T-helper 1 cell treated with Interleukin-12 subunit alpha and Interleukin-12 subunit beta and Interleukin-4 antibody, amounts not matched to agents 30 μg/mL and 1 μg/mL, for 36 hours (primary cell): ENCODE measurements at regions not wholly inside any gene's neighbourhood (a gene's known extent, or its start where the extent isn't known, plus 50 kb on each side); places are given as distances from the start of the nearest gene placed in this dataset.
"Not testable (repeated sequence)": the region's sequence is repeated elsewhere in the genome, so short reads cannot be mapped to it uniquely, and the experiment has no call there.

Source experiments
- H3K27ac Mint-ChIP-seq: one replicate; pipeline ENCODE4 v1.8.0; 2021; ENCODE audit warnings: mild to moderate bottlenecking, mixed read lengths
- H3K27me3 Mint-ChIP-seq: one replicate; pipeline ENCODE4 v1.8.0; 2021; ENCODE audit warnings: low read depth, mixed read lengths
- H3K36me3 Mint-ChIP-seq: one replicate; pipeline ENCODE4 v1.8.0; 2021; ENCODE audit warnings: low read depth, mixed read lengths
- H3K4me1 Mint-ChIP-seq: one replicate; pipeline ENCODE4 v1.8.0; 2021; ENCODE audit warnings: low read depth, mixed read lengths
- H3K4me3 Mint-ChIP-seq: one replicate; pipeline ENCODE4 v1.8.0; 2021; ENCODE audit warnings: mild to moderate bottlenecking, moderate library complexity, mixed read lengths
- H3K9me3 Mint-ChIP-seq: one replicate; pipeline ENCODE4 v1.8.0; 2021; ENCODE audit warnings: mixed read lengths

DNA sequence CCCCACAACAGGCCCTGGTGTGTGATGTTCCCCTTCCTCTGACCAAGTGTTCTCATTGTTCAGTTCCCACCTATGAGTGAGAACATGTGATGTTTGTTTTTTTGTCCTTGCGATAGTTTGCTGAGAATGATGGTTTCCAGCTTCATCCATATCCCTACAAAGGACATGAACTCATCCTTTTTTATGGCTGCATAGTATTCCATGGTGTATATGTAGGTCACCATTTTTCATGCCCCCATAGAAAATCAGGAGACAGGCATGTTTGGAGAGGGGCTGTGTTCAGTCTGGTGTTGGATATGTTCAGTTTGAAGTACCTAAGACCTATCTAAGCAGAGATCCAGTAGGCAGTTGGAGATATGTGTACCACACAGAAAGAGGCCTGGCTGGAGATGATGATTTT, 111.2 kb downstream of the MTX3 start:
- H3K4me1 Mint-ChIP-seq, H3K36me3 Mint-ChIP-seq, H3K9me3 Mint-ChIP-seq, H3K4me3 Mint-ChIP-seq, H3K27ac Mint-ChIP-seq, H3K27me3 Mint-ChIP-seq: not testable (repeated sequence)

DNA sequence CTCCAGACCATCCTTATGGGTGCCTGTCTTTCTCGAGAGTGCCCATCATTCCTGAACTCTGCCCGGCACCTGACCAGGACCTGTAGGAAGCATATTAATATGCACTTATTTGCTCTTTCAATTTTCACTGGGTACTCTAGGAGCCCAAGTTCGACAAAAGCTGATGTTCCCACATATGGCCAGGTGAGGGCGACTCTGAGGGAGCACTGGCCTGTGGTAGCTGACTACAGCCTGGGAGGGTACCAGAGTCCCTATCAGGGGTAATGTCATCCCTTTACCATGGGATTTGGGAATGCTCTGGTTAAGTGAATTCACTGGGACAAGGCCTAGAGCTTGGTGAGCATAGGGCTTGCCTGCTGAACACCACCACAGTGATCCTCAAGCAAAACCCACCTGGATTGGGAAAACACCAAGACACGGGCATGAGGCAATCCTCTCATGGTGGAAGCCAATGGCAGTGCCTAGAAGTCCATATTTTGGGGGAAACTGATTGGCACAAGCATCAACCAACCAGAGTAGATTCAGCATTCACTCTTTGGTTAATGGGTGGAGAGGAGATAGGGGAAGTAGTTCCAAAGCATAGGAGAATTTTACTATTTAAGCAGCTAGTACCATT, 112.2 kb downstream of the MTX3 start:
- Mint-ChIP-seq H3K27ac (no peak overlapping the region), H3K4me1 (no peaks in the 10 kb centered on the region), H3K36me3 (no peaks in the 10 kb centered on the region), H3K9me3 (no peaks in the 10 kb centered on the region), H3K27me3 (no peaks in the 10 kb centered on the region), H3K4me3 (no peak overlapping the region)

DNA sequence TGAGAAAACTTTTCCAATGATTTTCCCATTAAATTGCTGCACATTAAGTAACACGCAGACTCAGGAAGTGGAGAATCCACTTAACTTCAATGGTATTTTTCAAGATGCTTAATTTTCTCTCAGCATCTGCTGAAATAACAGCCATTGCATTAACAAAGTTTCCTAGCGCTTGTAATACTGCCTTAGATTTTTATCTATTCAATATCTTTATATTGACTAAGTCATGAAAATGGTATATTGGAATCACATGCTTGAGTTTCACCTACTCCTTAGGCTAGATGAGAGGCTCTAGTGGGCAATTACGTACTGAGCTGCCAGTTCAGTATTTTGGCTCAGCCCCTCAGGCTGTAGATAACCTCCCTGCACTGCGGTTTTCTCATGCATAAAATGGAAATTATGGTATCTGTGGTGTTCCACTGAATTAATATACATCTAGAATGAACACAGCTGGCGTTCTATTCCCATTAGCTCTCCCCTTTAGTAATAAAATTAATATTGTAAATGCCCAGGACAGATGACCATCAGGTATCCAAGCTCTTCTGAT, 112.9 kb downstream of the MTX3 start:
- H3K9me3 Mint-ChIP-seq: no peaks in the 10 kb centered on the region
- H3K4me3 Mint-ChIP-seq: no peak overlapping the region
- no peak overlapping the region for H3K27ac Mint-ChIP-seq
- no peaks in the 10 kb centered on the region for H3K4me1 Mint-ChIP-seq
- no peaks in the 10 kb centered on the region for H3K27me3 Mint-ChIP-seq
- no peaks in the 10 kb centered on the region for H3K36me3 Mint-ChIP-seq

DNA sequence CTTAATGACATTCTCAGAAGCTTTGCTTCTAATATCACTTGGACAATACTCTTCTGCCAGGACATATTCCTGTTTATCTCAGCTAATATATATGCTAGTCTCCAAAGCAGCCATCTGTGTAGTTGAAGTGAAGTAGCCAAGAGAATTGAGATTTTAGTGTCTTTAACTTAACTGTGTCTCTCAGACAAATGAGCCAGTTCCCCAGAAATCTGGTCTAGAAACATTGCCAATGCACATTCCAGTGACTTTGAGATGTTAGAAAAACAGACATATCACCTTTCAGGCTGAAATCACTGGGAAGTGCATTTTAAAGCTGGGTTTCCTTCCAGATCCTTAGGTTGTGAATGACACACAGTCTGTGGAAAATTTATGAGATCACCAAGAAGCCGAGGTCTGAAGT, 114.6 kb downstream of the MTX3 start:
- Mint-ChIP-seq H3K4me1 (no peaks in the 10 kb centered on the region), H3K27ac (no peak overlapping the region), H3K27me3 (no peaks in the 10 kb centered on the region), H3K4me3 (no peak overlapping the region), H3K36me3 (no peaks in the 10 kb centered on the region), H3K9me3 (no peaks in the 10 kb centered on the region)

DNA sequence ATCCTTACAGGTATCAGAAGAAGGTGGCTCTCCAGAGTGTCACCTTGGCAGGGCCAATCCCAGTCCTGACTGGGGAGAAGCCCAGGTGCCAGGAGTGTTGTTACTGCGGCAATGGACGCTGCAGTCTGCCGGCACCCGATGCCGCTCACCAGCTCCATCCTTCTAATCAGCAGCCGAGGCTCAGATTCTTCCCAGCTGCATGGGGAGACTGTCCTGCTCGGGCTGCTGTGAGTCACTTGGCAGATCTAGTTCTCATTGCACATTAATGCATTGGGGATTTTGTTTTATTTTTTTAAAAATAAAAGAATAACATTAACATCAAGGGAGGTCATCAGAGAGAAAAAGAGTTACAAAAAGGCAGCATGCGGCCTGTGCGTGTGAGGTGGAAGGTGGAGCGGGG, 115.8 kb downstream of the MTX3 start:
- H3K4me1 Mint-ChIP-seq: no peaks in the 10 kb centered on the region
- H3K27ac Mint-ChIP-seq: no peak overlapping the region
- no peak overlapping the region for H3K4me3 Mint-ChIP-seq
- H3K36me3 Mint-ChIP-seq: no peaks in the 10 kb centered on the region
- no peaks in the 10 kb centered on the region for H3K9me3 Mint-ChIP-seq
- no peaks in the 10 kb centered on the region for H3K27me3 Mint-ChIP-seq

DNA sequence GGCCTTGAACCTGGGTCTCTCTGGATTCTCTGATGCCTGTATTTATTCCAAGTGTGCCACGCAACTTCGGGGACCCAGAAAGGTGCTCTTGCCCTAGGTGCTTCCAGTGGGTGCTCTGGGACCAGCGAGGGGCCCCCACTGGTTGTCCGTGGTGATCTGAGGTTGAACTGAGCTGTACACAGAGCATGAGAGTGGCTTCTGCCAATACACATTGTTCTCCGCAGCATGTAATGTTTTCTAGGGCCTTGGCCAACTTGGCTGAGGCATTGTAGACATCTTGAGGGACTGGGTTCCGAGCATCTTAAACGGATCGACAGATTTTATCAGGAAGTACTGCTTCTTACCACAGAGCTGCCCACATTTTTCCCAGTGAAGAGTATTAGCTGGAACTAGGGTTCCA, 117.9 kb downstream of the MTX3 start:
- Mint-ChIP-seq H3K36me3 (no peaks in the 10 kb centered on the region), H3K4me3 (no peak overlapping the region), H3K27ac (no peak overlapping the region), H3K27me3 (no peaks in the 10 kb centered on the region), H3K4me1 (no peaks in the 10 kb centered on the region), H3K9me3 (no peaks in the 10 kb centered on the region)

DNA sequence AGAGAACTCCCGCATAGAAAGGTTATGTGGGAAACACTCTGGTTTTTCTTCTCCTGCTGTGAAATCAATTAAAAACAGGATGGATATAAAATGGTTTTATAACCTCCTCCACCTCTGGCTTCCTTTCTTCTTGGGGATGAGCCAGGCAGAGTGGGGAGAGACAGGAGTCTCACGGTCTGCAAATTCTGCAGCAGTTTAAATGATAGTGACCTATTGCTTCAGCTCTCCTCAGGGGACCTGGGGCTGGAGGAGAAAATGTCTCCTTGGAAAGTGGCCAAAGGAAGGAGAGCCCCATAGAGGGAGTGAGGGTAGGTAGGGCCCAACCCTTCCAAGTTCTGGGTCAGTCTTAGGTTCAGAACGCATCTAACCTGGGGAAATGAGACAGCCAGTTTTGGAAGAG, 118.8 kb downstream of the MTX3 start:
- no peak overlapping the region for H3K27ac Mint-ChIP-seq
- no peaks in the 10 kb centered on the region for H3K4me1 Mint-ChIP-seq
- no peak overlapping the region for H3K4me3 Mint-ChIP-seq
- no peaks in the 10 kb centered on the region for H3K27me3 Mint-ChIP-seq
- H3K9me3 Mint-ChIP-seq: no peaks in the 10 kb centered on the region
- H3K36me3 Mint-ChIP-seq: no peaks in the 10 kb centered on the region

DNA sequence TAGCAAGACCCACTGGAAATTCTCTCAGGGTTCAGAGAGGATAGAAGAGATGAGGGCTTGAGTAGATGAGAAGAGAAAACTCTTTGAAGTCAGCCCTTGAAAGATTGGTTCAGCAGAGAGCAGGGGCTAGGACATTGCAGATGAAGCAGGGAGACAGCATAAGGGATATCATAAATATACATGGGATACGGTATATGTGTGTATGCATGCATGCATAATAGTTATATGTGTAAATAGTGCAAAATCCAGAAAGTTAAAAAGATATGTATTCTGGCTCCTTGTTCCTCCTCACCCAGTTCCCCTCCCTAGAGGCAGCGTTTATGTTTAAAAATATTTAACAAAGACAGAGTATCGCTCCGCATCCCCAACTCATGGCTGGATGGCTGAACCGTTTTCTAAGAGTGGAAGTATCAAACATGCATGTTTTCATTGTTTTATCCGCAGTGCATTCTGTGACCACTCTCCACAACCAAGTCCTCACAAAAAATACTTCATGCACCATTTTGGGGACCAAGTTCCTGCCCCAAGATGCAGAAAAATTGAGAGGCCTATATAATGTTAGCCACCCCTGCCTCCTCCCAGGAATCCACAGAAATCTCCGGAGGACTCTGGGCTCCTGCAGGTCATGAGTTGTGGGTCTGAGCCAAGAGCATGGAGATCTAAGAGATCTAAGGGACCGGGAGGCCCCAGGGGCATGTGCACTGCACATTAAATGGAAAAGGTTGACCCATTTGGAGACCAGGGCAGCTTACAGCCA, 119.5 kb downstream of the MTX3 start:
- Mint-ChIP-seq H3K27me3 (no peaks in the 10 kb centered on the region), H3K36me3 (no peaks in the 10 kb centered on the region), H3K27ac (no peak overlapping the region), H3K4me3 (no peak overlapping the region), H3K9me3 (no peaks in the 10 kb centered on the region), H3K4me1 (no peaks in the 10 kb centered on the region)

DNA sequence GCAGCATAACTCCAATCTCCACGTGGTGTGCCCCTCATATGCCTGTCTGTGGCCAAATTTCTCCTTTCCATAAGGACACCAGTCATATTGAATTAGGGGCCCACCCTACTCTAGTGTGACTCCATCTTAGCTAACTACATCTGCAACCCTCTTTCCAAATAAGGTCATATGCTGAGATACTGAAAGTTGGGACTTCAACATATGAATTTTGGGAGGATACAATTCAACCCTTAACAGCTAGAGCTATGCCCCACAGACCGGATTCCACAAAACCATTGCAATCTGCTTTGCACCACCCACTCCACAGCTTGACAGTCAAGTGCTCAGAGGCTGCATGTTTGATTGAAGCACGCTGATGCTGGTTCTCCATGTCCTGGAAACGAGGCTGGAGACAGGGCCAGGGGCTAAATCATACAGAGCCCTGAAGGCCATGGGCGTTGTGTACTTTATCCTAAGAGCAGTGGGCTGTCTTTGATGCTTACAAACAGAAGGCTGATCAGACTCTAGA, 122.8 kb downstream of the MTX3 start:
- Mint-ChIP-seq H3K4me1 (no peaks in the 10 kb centered on the region), H3K27me3 (peaks cover 7% of the 10 kb centered on the region), H3K27ac (no peak overlapping the region), H3K36me3 (no peaks in the 10 kb centered on the region), H3K4me3 (no peak overlapping the region), H3K9me3 (no peaks in the 10 kb centered on the region)

DNA sequence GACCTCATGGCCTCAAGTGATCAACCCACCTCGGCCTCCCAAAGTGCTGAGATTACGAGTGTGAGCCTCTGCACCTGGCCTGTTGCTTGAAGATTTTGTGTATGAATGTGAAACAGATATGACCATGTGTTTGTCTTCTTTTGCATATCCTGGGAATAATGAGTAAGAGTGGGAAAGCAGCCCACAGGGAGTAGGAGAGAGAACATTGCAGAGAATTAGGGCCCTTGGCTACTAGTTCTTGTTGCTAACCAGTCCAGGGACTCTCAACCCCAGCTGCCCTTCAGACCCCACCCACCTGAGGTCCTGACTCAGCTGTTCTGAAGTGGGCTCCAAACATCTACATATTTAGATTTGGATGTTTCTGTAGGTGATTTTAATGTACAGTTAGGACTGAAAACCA, 125.5 kb downstream of the MTX3 start:
- Mint-ChIP-seq H3K9me3 (no peaks in the 10 kb centered on the region), H3K4me1 (no peaks in the 10 kb centered on the region), H3K4me3 (no peak overlapping the region), H3K36me3 (no peaks in the 10 kb centered on the region), H3K27ac (no peak overlapping the region), H3K27me3 (peaks cover 24% of the 10 kb centered on the region)

DNA sequence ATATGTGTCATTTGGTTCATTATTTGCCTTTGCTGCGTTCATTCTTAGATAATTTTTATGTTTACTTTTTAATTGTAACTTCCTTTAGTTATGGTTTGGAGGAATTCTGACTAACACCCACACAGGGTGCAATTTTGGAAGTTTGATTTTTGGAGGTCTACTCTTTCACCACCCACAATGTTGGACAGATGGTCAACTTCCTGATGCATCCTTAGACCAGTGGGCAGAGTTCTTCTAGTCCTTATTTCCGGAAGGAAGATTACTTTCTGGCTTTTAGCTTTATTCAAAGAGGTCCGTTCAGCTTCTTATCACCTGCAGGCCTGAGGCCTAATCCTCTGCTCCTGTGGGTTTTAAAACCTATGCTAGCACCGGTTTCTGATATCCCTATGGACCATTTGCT, 126.7 kb downstream of the MTX3 start:
- Mint-ChIP-seq H3K4me3 (no peak overlapping the region), H3K4me1 (no peaks in the 10 kb centered on the region), H3K27ac (no peak overlapping the region), H3K36me3 (no peaks in the 10 kb centered on the region), H3K27me3 (peaks cover 24% of the 10 kb centered on the region), H3K9me3 (no peaks in the 10 kb centered on the region)

DNA sequence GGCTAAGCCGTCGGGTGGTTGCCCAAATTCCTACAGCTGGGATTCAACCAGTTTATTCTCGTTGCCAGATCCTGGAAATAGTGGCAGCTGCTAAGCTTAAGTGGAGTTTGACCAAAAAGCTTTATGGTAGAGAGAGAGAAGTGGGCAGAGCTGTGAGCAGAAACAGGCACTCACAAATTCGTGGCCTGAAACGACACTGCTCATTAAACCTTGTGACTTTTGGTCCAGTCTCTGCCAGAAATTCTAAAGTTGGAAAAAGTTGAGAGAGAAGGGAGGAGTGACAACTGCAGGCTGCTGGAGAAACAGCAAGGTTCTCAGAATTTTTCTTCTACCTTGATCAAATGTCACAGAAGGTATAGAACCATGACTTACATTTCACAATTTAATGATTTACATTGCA, 131.5 kb downstream of the MTX3 start:
- no peaks in the 10 kb centered on the region for H3K36me3 Mint-ChIP-seq
- H3K4me1 Mint-ChIP-seq: peaks cover 5% of the 10 kb centered on the region
- no peak overlapping the region for H3K27ac Mint-ChIP-seq
- peaks cover 22% of the 10 kb centered on the region for H3K27me3 Mint-ChIP-seq
- H3K9me3 Mint-ChIP-seq: no peaks in the 10 kb centered on the region
- H3K4me3 Mint-ChIP-seq: no peak overlapping the region

DNA sequence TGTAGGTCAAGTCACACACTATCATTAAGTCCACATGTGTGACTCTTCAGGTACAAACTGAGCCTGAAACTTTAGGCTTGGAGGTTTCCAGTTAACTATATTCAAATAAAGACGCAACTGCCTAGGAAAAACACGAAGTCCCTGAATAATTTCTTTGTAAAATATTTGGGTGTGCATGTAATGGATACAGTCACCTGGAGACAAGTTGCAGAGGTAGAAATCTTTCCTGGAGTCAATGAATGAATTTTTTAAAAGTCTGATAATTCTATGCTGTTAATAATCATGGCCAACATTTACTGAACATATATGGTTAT, 132.7 kb downstream of the MTX3 start:
- H3K27ac Mint-ChIP-seq: no peak overlapping the region
- H3K27me3 Mint-ChIP-seq: peaks cover 27% of the 10 kb centered on the region
- peaks cover 5% of the 10 kb centered on the region for H3K4me1 Mint-ChIP-seq
- no peaks in the 10 kb centered on the region for H3K9me3 Mint-ChIP-seq
- H3K4me3 Mint-ChIP-seq: no peak overlapping the region
- H3K36me3 Mint-ChIP-seq: no peaks in the 10 kb centered on the region

DNA sequence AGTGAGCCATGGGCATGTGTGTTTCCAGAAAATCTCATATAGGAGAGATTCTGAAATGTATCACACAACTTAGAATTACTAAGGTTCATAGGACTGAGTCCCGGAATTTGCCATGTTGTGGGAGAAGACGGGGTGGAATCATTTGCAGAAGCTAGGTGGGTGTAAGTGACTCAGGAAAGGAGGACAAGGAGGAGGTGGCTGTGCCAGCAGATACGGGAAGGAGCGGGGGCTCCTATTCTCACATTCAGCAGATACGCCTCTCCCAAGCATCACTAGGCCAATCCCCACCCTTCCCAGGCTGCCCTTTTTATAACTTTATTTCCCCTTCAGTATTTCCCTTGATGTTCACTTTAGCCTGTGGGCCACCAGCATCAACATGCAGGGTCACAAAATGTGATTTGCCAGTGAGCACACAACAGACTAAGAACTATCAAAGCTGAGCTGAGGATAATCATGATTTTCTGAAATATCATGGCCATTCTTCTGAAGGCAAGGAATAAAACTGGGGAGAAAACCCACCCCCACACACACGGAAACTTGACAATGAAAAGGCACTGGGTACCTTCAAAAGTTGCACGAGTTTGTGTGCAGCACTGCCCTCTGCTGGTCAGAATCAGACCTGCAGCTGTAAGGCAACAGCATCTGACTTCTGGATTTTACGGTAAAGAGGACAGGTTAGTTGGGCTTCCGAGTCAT, 133.2 kb downstream of the MTX3 start:
- H3K9me3 Mint-ChIP-seq: no peaks in the 10 kb centered on the region
- H3K4me1 Mint-ChIP-seq: peaks cover 5% of the 10 kb centered on the region
- peaks cover 25% of the 10 kb centered on the region for H3K27me3 Mint-ChIP-seq
- no peak overlapping the region for H3K27ac Mint-ChIP-seq
- no peak overlapping the region for H3K4me3 Mint-ChIP-seq
- no peaks in the 10 kb centered on the region for H3K36me3 Mint-ChIP-seq

DNA sequence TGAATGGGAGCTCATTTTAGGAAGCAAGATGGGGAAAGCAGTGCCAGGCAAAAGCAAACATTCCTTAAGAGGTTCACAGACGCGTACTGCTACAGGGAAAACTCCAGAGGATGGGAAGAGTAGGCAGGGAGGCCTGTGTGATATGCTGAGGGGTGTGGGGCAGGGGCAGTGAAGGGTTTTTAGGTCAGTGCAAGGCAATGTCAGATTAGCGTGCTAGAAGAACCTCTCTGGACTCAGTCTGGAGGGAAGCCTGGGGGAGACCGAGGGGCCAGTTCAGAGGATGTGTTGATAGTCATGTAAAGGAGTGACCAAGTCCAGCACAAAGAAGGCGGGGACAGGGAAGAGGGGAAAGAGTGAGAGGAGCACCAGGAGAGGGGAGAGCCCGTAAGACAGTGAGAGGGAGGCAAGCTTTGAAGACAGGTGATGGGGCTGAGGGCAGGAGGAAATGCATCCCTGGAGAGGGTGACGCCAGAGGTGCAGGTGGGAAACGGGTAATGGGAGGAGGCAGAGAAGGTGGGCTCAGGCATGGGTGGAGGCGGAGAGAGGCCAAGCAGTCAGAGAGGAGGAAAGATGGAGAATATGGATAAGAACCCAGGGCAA, 134.5 kb downstream of the MTX3 start:
- no peak overlapping the region for H3K27ac Mint-ChIP-seq
- peaks cover 5% of the 10 kb centered on the region for H3K4me1 Mint-ChIP-seq
- no peaks in the 10 kb centered on the region for H3K36me3 Mint-ChIP-seq
- no peaks in the 10 kb centered on the region for H3K9me3 Mint-ChIP-seq
- H3K4me3 Mint-ChIP-seq: no peak overlapping the region
- peaks cover 24% of the 10 kb centered on the region for H3K27me3 Mint-ChIP-seq
